K562 (cell line): ENCODE measurements at regions not wholly inside any gene's neighbourhood (a gene's known extent, or its start where the extent isn't known, plus 50 kb on each side); places are given as distances from the start of the nearest gene placed in this dataset.

Experiments used
- CBFA2T3 ChIP-seq: fragments of 450-650 bp; IDR thresholded peaks from 2 replicates; pipeline ENCODE4 v1.6.1; 2017
- CREB3L1 ChIP-seq: fragments of 450-650 bp; IDR thresholded peaks from 2 replicates; pipeline ENCODE4 v1.6.1; 2014; ENCODE audit warnings: low read depth, mild to moderate bottlenecking, moderate library complexity, borderline replicate concordance
- SIN3B ChIP-seq: fragments of 450-650 bp; IDR thresholded peaks from 2 replicates; pipeline ENCODE4 v1.6.1; 2017; ENCODE audit warnings: low read depth, mild to moderate bottlenecking, moderate library complexity
- TF ChIP-seq, protein P1 (sequence below): fragments of 450-650 bp; formaldehyde crosslinking; IDR thresholded peaks from 2 replicates; pipeline ENCODE4 v1.4.0; 2020; ENCODE audit warnings: mild to moderate bottlenecking, mixed read lengths
- TF ChIP-seq, protein P2 (sequence below): sonication (generic); formaldehyde crosslinking; IDR thresholded peaks from 2 replicates; pipeline ENCODE4 v1.8.0; 2023; ENCODE audit warnings: mild to moderate bottlenecking, missing genetic modification reagents

- TF ChIP-seq, protein P1, sequence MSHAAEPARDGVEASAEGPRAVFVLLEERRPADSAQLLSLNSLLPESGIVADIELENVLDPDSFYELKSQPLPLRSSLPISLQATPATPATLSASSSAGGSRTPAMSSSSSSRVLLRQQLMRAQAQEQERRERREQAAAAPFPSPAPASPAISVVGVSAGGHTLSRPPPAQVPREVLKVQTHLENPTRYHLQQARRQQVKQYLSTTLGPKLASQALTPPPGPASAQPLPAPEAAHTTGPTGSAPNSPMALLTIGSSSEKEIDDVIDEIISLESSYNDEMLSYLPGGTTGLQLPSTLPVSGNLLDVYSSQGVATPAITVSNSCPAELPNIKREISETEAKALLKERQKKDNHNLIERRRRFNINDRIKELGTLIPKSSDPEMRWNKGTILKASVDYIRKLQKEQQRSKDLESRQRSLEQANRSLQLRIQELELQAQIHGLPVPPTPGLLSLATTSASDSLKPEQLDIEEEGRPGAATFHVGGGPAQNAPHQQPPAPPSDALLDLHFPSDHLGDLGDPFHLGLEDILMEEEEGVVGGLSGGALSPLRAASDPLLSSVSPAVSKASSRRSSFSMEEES (CRISPR knock-in tag), result no peak
- TF ChIP-seq, protein P2, sequence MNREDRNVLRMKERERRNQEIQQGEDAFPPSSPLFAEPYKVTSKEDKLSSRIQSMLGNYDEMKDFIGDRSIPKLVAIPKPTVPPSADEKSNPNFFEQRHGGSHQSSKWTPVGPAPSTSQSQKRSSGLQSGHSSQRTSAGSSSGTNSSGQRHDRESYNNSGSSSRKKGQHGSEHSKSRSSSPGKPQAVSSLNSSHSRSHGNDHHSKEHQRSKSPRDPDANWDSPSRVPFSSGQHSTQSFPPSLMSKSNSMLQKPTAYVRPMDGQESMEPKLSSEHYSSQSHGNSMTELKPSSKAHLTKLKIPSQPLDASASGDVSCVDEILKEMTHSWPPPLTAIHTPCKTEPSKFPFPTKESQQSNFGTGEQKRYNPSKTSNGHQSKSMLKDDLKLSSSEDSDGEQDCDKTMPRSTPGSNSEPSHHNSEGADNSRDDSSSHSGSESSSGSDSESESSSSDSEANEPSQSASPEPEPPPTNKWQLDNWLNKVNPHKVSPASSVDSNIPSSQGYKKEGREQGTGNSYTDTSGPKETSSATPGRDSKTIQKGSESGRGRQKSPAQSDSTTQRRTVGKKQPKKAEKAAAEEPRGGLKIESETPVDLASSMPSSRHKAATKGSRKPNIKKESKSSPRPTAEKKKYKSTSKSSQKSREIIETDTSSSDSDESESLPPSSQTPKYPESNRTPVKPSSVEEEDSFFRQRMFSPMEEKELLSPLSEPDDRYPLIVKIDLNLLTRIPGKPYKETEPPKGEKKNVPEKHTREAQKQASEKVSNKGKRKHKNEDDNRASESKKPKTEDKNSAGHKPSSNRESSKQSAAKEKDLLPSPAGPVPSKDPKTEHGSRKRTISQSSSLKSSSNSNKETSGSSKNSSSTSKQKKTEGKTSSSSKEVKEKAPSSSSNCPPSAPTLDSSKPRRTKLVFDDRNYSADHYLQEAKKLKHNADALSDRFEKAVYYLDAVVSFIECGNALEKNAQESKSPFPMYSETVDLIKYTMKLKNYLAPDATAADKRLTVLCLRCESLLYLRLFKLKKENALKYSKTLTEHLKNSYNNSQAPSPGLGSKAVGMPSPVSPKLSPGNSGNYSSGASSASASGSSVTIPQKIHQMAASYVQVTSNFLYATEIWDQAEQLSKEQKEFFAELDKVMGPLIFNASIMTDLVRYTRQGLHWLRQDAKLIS (CRISPR knock-in tag), result no peak
- TF ChIP-seq SIN3B (no peak), CREB3L1 (no peak), CBFA2T3 (no peak)
Measured at GRCh38 chr21:16058896-16059295, 329.1 kb downstream of the USP25 start.
